HuH-7 (cell line): ENCODE measurements at regions not wholly inside any gene's neighbourhood (a gene's known extent, or its start where the extent isn't known, plus 50 kb on each side); places are given as distances from the start of the nearest gene placed in this dataset.

ENCODE experiments used
- DNase-seq: peaks from one replicate; pipeline ENCODE4 v3.0.0; 2011; ENCODE audit warnings: low spot score

- DNase-seq = no peak
Measured at GRCh38 chr5:54610197-54610944, 92.8 kb downstream of the SNX18 start.

- no peak for DNase-seq
Measured at GRCh38 chr5:54608423-54609085, 91.0 kb downstream of the SNX18 start.

GRCh38 chr5:54607006-54607405 is 89.4 kb downstream of the SNX18 start:
- no peak for DNase-seq

- no peak for DNase-seq
Measured at GRCh38 chr5:54603372-54603771, 85.8 kb downstream of the SNX18 start.

- no peak for DNase-seq
Measured at GRCh38 chr5:54602475-54602874, 84.9 kb downstream of the SNX18 start.

- DNase-seq = no peak
Measured at GRCh38 chr5:54601411-54602230, 84.1 kb downstream of the SNX18 start.
